GM19023 (cell line): ENCODE measurements at regions not wholly inside any gene's neighbourhood (a gene's known extent, or its start where the extent isn't known, plus 50 kb on each side); places are given as distances from the start of the nearest gene placed in this dataset.
"Not testable (repeated sequence)": the region's sequence is repeated elsewhere in the genome, so short reads cannot be mapped to it uniquely, and the experiment has no call there.

Experiments used
- ATAC-seq: cut with Tn5 transposase; IDR thresholded peaks from one replicate; pipeline ENCODE4 v1.9.1; 2021; ENCODE audit warnings: mild to moderate bottlenecking, moderate library complexity; ENCODE audit not compliant: unreplicated experiment

- no peak for ATAC-seq
Measured at GRCh38 chr6:114995526-114995925, 652.7 kb upstream of the HS3ST5 start.

GRCh38 chr6:114989279-114989964 is 646.6 kb upstream of the HS3ST5 start:
- ATAC-seq: peak; percentile 99

GRCh38 chr6:114987281-114987680 is 644.5 kb upstream of the HS3ST5 start:
- ATAC-seq: no peak

GRCh38 chr6:114955363-114955762 is 612.5 kb upstream of the HS3ST5 start:
- ATAC-seq: no peak

GRCh38 chr6:114952229-114952628 is 609.4 kb upstream of the HS3ST5 start:
- ATAC-seq: no peak

- ATAC-seq: no peak
Measured at GRCh38 chr6:114945392-114945791, 602.6 kb upstream of the HS3ST5 start.

- ATAC-seq: no peak
Measured at GRCh38 chr6:114941078-114941477, 598.3 kb upstream of the HS3ST5 start.

GRCh38 chr6:114940181-114940580 is 597.4 kb upstream of the HS3ST5 start:
- ATAC-seq: no peak

GRCh38 chr6:114939630-114940029 is 596.8 kb upstream of the HS3ST5 start:
- no peak for ATAC-seq

- ATAC-seq: no peak
Measured at GRCh38 chr6:114936080-114936479, 593.3 kb upstream of the HS3ST5 start.

- no peak for ATAC-seq
Measured at GRCh38 chr6:114934079-114934478, 591.3 kb upstream of the HS3ST5 start.

- not testable (repeated sequence) for ATAC-seq
Measured at GRCh38 chr6:114928731-114929130, 585.9 kb upstream of the HS3ST5 start.

- ATAC-seq: no peak
Measured at GRCh38 chr6:114906096-114906495, 563.3 kb upstream of the HS3ST5 start.

- ATAC-seq: no peak
Measured at GRCh38 chr6:114897536-114897935, 554.7 kb upstream of the HS3ST5 start.

- no peak for ATAC-seq
Measured at GRCh38 chr6:114892211-114892610, 549.4 kb upstream of the HS3ST5 start.

- ATAC-seq: no peak
Measured at GRCh38 chr6:114888241-114888640, 545.4 kb upstream of the HS3ST5 start.

GRCh38 chr6:114886670-114887436 is 544.0 kb upstream of the HS3ST5 start:
- no peak for ATAC-seq

GRCh38 chr6:114879693-114880092 is 536.9 kb upstream of the HS3ST5 start:
- no peak for ATAC-seq

GRCh38 chr6:114878091-114878490 is 535.3 kb upstream of the HS3ST5 start:
- ATAC-seq: no peak

- ATAC-seq: no peak
Measured at GRCh38 chr6:114874410-114874809, 531.6 kb upstream of the HS3ST5 start.

GRCh38 chr6:114865506-114865905 is 522.7 kb upstream of the HS3ST5 start:
- not testable (repeated sequence) for ATAC-seq

GRCh38 chr6:114863610-114864009 is 520.8 kb upstream of the HS3ST5 start:
- ATAC-seq: no peak
